Tibial nerve (tissue), 4 donors: ENCODE measurements at regions not wholly inside any gene's neighbourhood (a gene's known extent, or its start where the extent isn't known, plus 50 kb on each side); places are given as distances from the start of the nearest gene placed in this dataset.

ENCODE experiments used
- DNase-seq, 2 donors: peaks; one replicate each; pipeline ENCODE4 v3.0.0-alpha.2; 2019; ENCODE audit warnings: low spot score in 2 of 2
- H3K27ac ChIP-seq, 4 donors: fragments of 200-600 bp; sonication (generic) in 3 of 4; one replicate each; pipeline ENCODE4 v1.5.1; 2017 to 2019; ENCODE audit warnings: mild to moderate bottlenecking in 1 of 4
- H3K27me3 ChIP-seq, 2 donors: fragments of 200-600 bp; sonication (generic) in 1 of 2; one replicate each; pipeline versions ENCODE4 v1.5.1 to v1.6.0; 2017 to 2019
- H3K36me3 ChIP-seq, 3 donors: fragments of 200-600 bp; sonication (generic); one replicate each; pipeline ENCODE4 v1.5.1; 2018 to 2019
- H3K4me1 ChIP-seq, 4 donors: fragments of 200-600 bp; sonication (generic) in 3 of 4; one replicate each; pipeline ENCODE4 v1.5.1; 2017 to 2019
- H3K4me3 ChIP-seq, 4 donors: fragments of 200-600 bp; sonication (generic) in 3 of 4; one replicate each; pipeline ENCODE4 v1.5.1; 2017 to 2019; ENCODE audit warnings: mild to moderate bottlenecking in 1 of 4, moderate library complexity in 1 of 4
- H3K9me3 ChIP-seq, 4 donors: fragments of 200-600 bp; sonication (generic) in 3 of 4; one replicate each; pipeline ENCODE4 v1.5.1; 2017 to 2019
- EP300 ChIP-seq, 2 donors: sonication (generic); formaldehyde crosslinking; IDR thresholded peaks; one replicate each; pipeline ENCODE4 v1.6.1; 2017; ENCODE audit warnings: antibody characterized with exemption in 2 of 2, mild to moderate bottlenecking in 1 of 2
- POLR2A ChIP-seq, 2 donors: fragments of 450-650 bp; IDR thresholded peaks; one replicate each; pipeline ENCODE4 v1.6.1; 2017; ENCODE audit warnings: antibody characterized with exemption in 2 of 2, mild to moderate bottlenecking in 2 of 2, moderate library complexity in 2 of 2
- WGBS, 2 donors: methylation state at CpG; one replicate each; pipeline ENCODE4 v1.1.5; 2018; 5-methylcytosine and 5-hydroxymethylcytosine counted together
- TF ChIP-seq, protein P1 (sequence below), 5 experiments: fragments of 200-600 bp in 3 of 5; fragments of 450-650 bp in 2 of 5; sonication (generic) in 3 of 5; IDR thresholded peaks; one replicate each; pipeline ENCODE4 v1.5.1; 2016 to 2019; ENCODE audit warnings: antibody characterized with exemption in 5 of 5, mild to moderate bottlenecking in 3 of 5, moderate library complexity in 2 of 5

DNA sequence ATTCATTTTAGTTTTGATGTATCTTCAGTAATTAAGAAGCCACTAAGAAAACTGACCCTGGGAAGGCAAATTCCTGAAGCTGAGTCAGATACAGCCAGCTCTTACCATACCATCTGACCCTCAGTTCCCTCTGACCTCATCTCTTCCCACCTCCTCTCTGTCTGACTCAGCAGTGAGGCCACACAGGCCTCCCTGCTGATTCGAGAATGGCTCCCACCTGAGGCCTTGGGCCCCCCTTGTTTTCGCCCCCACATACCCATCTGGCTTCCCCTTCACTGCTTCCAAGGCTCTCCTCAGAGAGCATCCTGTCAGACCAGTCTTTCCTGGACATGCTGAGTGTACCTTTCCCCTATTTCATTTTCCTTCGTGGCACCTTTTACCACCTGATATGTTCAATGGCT lies 71.0 kb upstream of the CYP1B1 start:
- WGBS, 2 donors = 40% methylated on average over 3 of the region's 3 CpGs
- H3K9me3 ChIP-seq = no peaks in the 10 kb centered on the region
- DNase-seq = no peak
- H3K36me3 ChIP-seq = no peaks in the 10 kb centered on the region
- peak overlapping the region; percentile 50 to 88 (median 67) for H3K27ac ChIP-seq
- no peaks in the 10 kb centered on the region for H3K27me3 ChIP-seq
- H3K4me1 ChIP-seq = peaks cover 0 to 27% (median 8%) of the 10 kb centered on the region in 4 donors
- TF ChIP-seq, protein P1, sequence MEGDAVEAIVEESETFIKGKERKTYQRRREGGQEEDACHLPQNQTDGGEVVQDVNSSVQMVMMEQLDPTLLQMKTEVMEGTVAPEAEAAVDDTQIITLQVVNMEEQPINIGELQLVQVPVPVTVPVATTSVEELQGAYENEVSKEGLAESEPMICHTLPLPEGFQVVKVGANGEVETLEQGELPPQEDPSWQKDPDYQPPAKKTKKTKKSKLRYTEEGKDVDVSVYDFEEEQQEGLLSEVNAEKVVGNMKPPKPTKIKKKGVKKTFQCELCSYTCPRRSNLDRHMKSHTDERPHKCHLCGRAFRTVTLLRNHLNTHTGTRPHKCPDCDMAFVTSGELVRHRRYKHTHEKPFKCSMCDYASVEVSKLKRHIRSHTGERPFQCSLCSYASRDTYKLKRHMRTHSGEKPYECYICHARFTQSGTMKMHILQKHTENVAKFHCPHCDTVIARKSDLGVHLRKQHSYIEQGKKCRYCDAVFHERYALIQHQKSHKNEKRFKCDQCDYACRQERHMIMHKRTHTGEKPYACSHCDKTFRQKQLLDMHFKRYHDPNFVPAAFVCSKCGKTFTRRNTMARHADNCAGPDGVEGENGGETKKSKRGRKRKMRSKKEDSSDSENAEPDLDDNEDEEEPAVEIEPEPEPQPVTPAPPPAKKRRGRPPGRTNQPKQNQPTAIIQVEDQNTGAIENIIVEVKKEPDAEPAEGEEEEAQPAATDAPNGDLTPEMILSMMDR (IDR thresholded peaks at IDR 0.05) = no peak
- TF ChIP-seq POLR2A (IDR thresholded peaks at IDR 0.05) (no peak), EP300 (IDR thresholded peaks at IDR 0.05) (no peak)
- H3K4me3 ChIP-seq = peak overlapping the region in 1 of 4 donors; percentile 3

DNA sequence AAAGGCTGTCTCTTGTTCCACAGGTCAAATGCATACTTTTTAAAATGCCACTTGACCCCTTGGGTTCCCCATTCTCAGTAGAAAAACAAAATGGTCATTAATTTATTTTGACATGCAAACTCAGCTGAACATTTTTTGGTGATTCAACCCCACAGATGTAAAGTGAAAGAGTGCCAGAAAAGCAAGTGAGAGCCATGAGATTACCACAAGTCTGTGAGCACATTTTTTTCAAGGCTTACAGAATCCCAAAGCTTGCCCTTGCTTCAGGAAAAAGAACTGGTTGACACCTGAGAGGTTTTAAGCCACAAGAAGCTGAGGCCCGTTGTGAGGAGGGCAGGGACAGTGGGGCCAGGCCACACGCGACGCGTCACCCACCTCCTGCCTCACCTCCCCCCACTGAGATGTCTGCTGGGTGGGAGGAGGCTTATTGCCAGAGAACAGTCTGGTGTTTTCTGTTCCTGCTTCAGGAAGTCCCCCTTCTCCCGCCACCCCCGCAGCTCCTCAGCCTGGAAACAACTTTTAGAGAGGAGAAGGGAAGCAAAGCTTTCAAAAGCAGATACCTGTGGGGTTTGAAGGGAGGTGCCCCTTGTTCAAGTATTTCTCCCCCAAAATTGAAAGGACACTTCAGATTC lies 70.4 kb upstream of the CYP1B1 start:
- Histone ChIP-seq H3K4me1 (peaks cover 0 to 27% (median 8%) of the 10 kb centered on the region in 4 donors), H3K9me3 (no peaks in the 10 kb centered on the region), H3K36me3 (no peaks in the 10 kb centered on the region), H3K27ac (peak overlapping the region; percentile 50 to 88 (median 67)), H3K27me3 (no peaks in the 10 kb centered on the region), H3K4me3 (peak overlapping the region in 1 of 4 donors; percentile 3)
- WGBS, 2 donors = 12 to 17% methylated on average over 7 of the region's 7 CpGs
- no peak for DNase-seq
- TF ChIP-seq EP300 (IDR thresholded peaks at IDR 0.05) (peak in 1 of 2 donors; percentile 36), POLR2A (IDR thresholded peaks at IDR 0.05) (no peak)

DNA sequence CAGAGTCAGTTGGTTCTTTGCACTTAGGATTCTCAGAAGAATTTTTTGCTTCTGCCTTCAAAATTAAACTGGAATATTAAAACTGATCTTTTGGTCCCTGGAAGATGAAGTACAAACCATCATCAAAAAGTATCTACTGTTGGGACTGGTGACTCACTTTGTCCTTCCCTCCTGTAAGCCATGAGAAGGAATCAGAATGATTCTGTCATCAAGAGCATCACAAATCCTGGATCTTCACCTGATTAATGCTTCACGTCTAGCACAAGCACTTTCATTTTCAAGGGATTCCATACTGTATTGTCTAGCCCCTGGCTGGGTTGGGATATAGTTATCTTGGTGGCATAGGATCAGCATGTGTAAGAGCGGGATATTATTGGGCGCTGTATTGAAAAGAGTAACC lies 69.3 kb upstream of the CYP1B1 start:
- DNase-seq = no peak
- H3K27me3 ChIP-seq = no peaks in the 10 kb centered on the region
- H3K9me3 ChIP-seq = no peaks in the 10 kb centered on the region
- H3K36me3 ChIP-seq = no peaks in the 10 kb centered on the region
- TF ChIP-seq, protein P1 (IDR thresholded peaks at IDR 0.05) = no peak
- no peak for TF ChIP-seq EP300 (IDR thresholded peaks at IDR 0.05)
- no peak for TF ChIP-seq POLR2A (IDR thresholded peaks at IDR 0.05)
- WGBS, 2 donors = 88 to 100% methylated on average over 3 of the region's 3 CpGs
- peak overlapping the region in 2 of 4 donors; percentile 84 to 88 for H3K27ac ChIP-seq
- H3K4me1 ChIP-seq = peaks cover 0 to 27% (median 8%) of the 10 kb centered on the region in 4 donors
- no peak overlapping the region for H3K4me3 ChIP-seq

DNA sequence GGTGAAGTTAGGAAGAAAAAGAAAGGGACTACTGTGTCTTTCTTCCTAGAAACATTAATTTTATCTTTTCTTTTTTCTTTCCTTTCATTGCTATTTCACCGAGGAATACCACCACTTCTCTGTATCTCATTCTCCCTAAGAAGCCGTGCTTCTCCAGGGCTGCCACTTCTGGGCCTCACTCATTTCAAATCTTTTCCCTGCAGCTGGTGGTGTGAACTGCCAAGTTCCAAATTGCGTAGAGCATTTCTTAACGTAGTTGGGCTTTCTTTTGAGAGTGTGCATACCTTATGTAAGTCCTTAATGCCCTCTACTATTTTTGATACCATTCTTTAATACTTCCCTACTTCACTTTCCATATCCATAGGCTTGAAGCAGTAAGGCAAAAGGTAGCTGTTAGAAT lies 66.7 kb upstream of the CYP1B1 start:
- no peak for DNase-seq
- Histone ChIP-seq H3K4me3 (no peak overlapping the region), H3K27me3 (no peaks in the 10 kb centered on the region), H3K9me3 (no peaks in the 10 kb centered on the region), H3K27ac (no peak overlapping the region), H3K4me1 (peaks cover 0 to 20% (median 8%) of the 10 kb centered on the region in 4 donors), H3K36me3 (peaks cover 0 to 10% (median 0%) of the 10 kb centered on the region in 3 donors)
- TF ChIP-seq POLR2A (IDR thresholded peaks at IDR 0.05) (no peak), EP300 (IDR thresholded peaks at IDR 0.05) (no peak)
- TF ChIP-seq, protein P1 (IDR thresholded peaks at IDR 0.05) = no peak
- WGBS, 2 donors = 80 to 85% methylated on average over 4 of the region's 4 CpGs

DNA sequence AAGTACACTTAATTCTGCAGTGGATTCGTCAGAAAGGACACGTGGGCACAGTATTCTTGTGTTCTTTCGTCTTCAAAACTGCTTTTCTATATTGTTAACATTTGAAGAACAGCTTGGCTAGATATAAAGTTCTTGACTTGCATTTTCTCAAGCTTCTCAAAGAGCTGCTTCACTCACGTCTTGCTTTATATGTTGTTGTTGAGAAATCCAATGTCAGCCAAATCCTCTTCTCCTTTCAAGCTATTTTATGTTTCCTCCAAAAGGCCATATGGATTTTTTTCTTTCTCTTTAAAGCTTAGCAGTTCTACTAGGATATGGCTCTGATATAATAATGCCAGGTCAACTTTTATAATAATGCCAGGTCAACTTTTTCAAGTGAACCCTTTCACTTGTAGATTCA lies 65.5 kb upstream of the CYP1B1 start:
- 69 to 81% methylated on average over 4 of the region's 4 CpGs for WGBS, 2 donors

More for the DNA sequence above, 65.5 kb upstream of the CYP1B1 start:
- Histone ChIP-seq H3K4me3 (no peak overlapping the region), H3K27ac (no peak overlapping the region), H3K36me3 (peaks cover 0 to 12% (median 0%) of the 10 kb centered on the region in 3 donors), H3K27me3 (no peaks in the 10 kb centered on the region), H3K4me1 (peaks cover 0 to 10% (median 3%) of the 10 kb centered on the region in 4 donors), H3K9me3 (no peaks in the 10 kb centered on the region)
- no peak for DNase-seq
- TF ChIP-seq POLR2A (IDR thresholded peaks at IDR 0.05) (no peak), EP300 (IDR thresholded peaks at IDR 0.05) (no peak)
- TF ChIP-seq, protein P1 (IDR thresholded peaks at IDR 0.05) = no peak
